Stimulated activated CD8-positive, alpha-beta memory T cell treated with anti-CD3 and anti-CD28 coated beads, Interleukin-4, amount 100 ng/mL, for 4 hours (primary cell): ENCODE measurements at regions not wholly inside any gene's neighbourhood (a gene's known extent, or its start where the extent isn't known, plus 50 kb on each side); places are given as distances from the start of the nearest gene placed in this dataset.
"Not testable (repeated sequence)": the region's sequence is repeated elsewhere in the genome, so short reads cannot be mapped to it uniquely, and the experiment has no call there.

Source experiments
- DNase-seq, 2 donors: peaks; one replicate each; pipeline ENCODE4 v3.0.0-alpha.2; 2020; ENCODE audit warnings: low read depth in 2 of 2, low spot score in 1 of 2

- DNase-seq: no peak
Measured at GRCh38 chr2:71959494-71959893, 188.2 kb downstream of the CYP26B1 start.

GRCh38 chr2:71958426-71958825, 189.2 kb downstream of the CYP26B1 start:
- not testable (repeated sequence) for DNase-seq

GRCh38 chr2:71952572-71953188, 195.0 kb downstream of the CYP26B1 start:
- no peak for DNase-seq

- DNase-seq: no peak
Measured at GRCh38 chr2:71951718-71952404, 195.8 kb downstream of the CYP26B1 start.

GRCh38 chr2:71951083-71951468, 196.6 kb downstream of the CYP26B1 start:
- no peak for DNase-seq

- no peak for DNase-seq
Measured at GRCh38 chr2:71950256-71951082, 197.2 kb downstream of the CYP26B1 start.

GRCh38 chr2:71949537-71949798, 198.2 kb downstream of the CYP26B1 start:
- no peak for DNase-seq

- no peak for DNase-seq
Measured at GRCh38 chr2:71948781-71949536, 198.7 kb downstream of the CYP26B1 start.

- no peak for DNase-seq
Measured at GRCh38 chr2:71947809-71948208, 199.9 kb downstream of the CYP26B1 start.

- no peak for DNase-seq
Measured at GRCh38 chr2:71945603-71945959, 202.1 kb downstream of the CYP26B1 start.

- no peak for DNase-seq
Measured at GRCh38 chr2:71944806-71945602, 202.7 kb downstream of the CYP26B1 start.

GRCh38 chr2:71944183-71944550, 203.5 kb downstream of the CYP26B1 start:
- no peak for DNase-seq

GRCh38 chr2:71943238-71944182, 204.2 kb downstream of the CYP26B1 start:
- DNase-seq: no peak

GRCh38 chr2:71941726-71942525, 205.7 kb downstream of the CYP26B1 start:
- DNase-seq: no peak

- no peak for DNase-seq
Measured at GRCh38 chr2:71940695-71941094, 207.0 kb downstream of the CYP26B1 start.

GRCh38 chr2:71939588-71940535, 207.8 kb downstream of the CYP26B1 start:
- no peak for DNase-seq

- no peak for DNase-seq
Measured at GRCh38 chr2:71938659-71939587, 208.7 kb downstream of the CYP26B1 start.
